Fibroblast of skin of scalp (primary cell): ENCODE measurements at regions not wholly inside any gene's neighbourhood (a gene's known extent, or its start where the extent isn't known, plus 50 kb on each side); places are given as distances from the start of the nearest gene placed in this dataset.
"Not testable (repeated sequence)": the region's sequence is repeated elsewhere in the genome, so short reads cannot be mapped to it uniquely, and the experiment has no call there.

Experiments used
- DNase-seq: peaks from one replicate; pipeline ENCODE4 v3.0.0-alpha.2; 2013

DNA sequence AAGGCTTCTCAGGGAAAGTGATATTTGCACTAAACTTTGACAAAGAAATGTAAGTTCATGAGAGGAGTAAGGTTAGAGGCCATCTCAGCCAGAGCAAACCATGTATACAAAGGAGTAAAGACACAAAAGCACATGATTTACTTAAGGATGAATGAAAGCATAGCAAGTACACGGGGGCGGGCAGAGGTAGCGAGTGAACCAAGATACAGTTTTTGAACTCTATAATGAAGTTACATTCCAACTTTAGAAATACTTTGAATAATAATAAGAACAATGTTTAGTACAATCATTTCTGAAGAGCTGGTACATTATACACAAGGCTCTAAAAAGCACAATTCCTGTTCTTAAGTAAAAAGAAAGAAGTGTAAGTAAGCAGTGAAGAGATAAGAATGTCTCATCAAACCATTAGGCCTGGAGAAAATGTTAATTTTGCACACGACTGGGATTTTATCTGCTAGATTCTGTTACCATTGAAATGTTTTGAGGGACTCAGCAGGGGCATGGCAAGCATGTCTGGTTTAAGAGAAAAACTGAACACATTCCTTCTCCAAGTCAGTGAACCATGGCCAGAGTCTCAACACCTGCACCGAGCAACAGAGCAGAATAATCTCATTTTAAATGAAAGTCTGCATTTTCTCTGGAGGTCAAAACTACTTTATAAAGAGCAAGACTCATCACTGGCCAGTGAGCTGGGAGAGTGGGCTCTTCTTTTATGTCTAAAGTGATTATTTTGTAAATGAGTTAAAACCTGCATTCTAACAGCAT lies 147.6 kb upstream of the TRPM3 start:
- DNase-seq = no peak

GRCh38 chr9:71263451-71263850 lies 142.0 kb upstream of the TRPM3 start:
- no peak for DNase-seq

DNA sequence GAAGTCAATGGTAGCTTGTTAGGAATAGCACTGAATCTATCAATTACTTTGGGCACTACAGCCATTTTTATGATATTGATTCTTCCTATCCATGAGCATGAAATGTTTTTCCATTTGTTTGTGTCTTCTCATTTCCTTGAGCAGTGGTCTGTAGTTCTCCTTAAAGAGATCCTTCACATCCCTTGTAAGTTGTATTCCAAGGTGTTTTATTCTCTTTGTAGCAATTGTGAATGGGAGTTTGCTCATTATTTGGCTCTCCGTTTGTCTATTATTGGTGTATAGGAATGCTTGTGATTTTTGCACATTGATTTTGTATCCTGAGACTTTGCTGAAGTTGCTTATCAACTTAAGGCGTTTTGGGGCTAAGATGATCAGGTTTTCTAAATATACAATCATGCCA lies 139.0 kb upstream of the TRPM3 start:
- DNase-seq = not testable (repeated sequence)

GRCh38 chr9:71254592-71255277 lies 133.3 kb upstream of the TRPM3 start:
- DNase-seq = no peak

GRCh38 chr9:71253011-71253410 lies 131.6 kb upstream of the TRPM3 start:
- peak; percentile 22 for DNase-seq

DNA sequence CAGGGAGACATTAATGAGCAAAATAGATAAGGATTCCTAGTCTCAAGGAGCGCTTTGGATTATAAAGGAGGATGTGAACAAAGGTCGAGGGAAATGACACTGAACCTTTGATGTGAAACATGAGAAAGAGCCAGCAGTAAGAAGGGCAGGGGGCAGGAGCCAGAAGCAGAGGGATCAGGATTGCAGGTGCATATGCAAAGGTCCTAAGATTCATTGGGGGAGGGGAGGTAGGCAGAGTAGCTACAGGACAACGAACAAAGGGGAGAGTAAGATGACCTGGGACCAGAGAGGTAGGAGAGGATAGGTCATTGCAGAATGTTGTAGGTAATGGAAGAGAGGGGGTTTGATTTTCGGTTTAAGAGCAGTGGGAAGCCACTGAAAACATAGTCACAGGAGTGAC lies 129.2 kb upstream of the TRPM3 start:
- DNase-seq = no peak

GRCh38 chr9:71249729-71250317 lies 128.4 kb upstream of the TRPM3 start:
- DNase-seq = peak; percentile 75

- DNase-seq = no peak
Measured at GRCh38 chr9:71245651-71246050, 124.2 kb upstream of the TRPM3 start.

DNA sequence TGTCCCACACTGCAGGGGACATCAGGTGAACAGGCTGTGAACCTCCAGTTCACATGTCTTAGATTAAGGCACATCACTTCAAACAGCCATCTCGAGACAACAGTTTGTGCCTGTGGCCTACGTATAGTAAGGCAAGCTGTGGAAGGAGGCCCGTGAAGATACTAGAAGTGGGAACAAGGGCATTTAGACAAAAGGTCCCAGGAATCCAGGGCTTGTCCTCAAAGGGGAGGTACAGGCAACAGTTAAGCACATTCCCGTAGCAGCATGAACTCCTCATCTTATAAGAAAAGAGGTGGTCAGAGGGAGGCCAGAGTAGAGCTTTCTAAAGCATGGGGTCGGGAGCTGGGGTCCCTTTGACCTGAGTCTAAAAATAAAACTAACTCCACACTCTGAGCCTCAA lies 122.5 kb upstream of the TRPM3 start:
- no peak for DNase-seq

DNA sequence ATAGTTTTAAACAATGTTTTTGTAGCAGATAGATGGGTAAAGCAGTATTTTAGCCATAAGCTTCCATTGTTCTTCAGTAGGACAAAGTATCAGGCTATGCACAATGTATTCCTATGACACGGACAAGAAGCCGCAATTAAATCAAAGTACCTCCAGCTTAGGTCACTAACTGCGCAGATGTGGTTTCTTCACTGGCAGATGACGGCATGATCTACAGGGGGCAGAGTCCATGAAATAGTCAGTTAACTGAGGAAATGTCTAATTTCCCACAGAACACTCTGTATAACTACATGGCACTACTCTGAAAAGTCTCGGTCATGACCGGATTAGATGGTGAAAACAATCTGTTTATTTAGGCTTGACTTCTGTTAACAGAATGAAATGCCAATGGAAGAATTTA lies 120.7 kb upstream of the TRPM3 start:
- no peak for DNase-seq

DNA sequence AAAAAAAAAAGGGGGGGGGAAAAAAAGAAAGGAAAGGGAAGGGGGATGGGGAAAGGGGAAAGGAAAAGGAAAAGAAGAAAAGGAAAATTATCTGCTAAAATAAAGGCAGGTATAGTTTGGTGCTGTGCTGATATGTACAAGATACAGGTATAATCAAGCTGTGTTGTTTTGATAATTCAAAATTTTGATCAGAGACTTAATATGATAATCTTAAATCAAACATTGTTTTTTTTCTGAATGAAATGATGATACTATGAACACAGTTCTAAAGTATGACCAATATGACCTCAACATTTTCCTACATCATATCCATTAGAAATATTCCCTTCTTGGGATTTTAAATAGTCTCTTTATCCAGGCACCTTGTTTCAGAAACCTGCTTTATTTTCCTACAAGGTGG lies 115.6 kb upstream of the TRPM3 start:
- no peak for DNase-seq

DNA sequence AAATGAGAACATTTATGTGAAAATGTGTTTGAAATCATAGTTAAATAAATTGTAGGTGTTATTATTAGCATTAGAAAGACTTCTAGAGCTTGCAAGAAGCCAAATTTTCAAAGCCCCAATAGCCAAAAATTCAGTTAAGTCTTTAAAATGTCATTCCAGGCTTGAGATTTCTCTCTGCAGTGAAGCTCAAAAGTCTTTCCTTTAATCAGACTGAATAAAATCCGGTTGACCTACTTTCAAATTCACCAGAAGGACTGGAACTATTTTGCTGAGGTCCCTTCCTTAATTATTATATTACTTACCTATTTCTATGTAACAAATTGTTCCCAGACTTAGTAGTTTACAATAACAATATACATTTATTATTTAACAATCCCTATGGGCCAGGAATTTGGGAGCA lies 112.2 kb upstream of the TRPM3 start:
- DNase-seq = no peak

DNA sequence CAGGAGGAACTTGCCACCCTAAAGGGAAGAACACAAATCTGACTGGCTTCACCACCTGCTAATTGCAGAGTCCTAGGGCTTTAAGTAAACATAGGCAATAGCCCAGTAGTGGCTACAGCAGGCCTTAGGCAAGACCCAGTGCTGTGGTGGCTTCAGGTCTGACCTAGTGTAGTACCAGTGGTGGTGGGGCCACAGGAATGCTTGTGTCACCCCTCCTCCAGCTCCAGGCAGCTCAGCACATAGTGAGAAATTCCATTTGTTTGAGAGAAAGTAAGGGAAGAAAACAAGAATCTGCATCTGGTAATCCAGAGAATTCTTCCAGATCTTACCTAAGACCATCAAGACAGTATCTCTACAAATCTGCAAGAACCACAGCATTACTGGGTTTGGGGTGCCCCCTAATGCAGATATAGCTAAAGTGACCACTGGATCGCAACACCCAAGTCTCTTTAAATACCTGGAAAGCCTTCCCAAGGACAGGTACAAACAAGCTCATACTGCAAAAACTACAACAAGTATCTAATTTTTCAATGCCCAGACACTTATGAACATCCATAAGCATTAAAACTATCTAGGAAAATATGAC lies 102.6 kb upstream of the TRPM3 start:
- DNase-seq = peak; percentile 48

DNA sequence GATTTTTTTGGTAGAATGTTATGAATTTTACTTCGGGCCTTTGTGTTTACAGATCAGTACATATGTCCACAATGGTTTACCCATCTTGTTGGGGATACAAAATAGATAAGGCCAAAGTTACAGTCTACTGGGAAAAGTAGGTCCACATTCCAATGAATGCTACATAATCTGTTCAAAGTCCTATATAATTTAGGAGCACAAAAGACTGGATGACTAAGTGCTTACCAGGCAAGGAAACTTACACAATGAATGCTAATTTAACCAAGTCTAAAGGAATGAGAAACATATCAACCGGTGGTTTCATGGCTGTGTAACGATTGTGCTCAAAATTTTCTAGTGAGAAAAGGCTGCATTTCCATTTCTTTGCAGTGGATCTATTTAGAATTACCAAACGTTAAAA lies 97.4 kb upstream of the TRPM3 start:
- peak; percentile 2 for DNase-seq

DNA sequence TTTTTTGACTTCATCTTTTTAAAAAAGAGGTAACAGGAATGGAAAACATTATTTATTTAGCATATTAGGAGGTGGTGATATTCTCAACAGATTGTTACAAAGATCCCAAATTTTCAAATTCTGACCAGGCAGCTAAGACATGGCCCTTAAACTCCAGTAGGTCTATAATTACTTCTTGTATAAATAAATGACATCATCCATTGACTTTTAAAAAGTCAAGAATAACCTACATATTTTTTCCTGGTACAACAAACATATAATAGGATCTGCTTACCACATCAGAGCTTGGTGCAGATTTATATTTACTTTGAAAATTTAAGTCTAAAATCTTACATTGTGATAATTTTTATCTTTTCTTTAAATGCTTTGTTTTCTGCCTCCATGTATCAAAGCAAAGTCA lies 92.2 kb upstream of the TRPM3 start:
- DNase-seq = no peak

DNA sequence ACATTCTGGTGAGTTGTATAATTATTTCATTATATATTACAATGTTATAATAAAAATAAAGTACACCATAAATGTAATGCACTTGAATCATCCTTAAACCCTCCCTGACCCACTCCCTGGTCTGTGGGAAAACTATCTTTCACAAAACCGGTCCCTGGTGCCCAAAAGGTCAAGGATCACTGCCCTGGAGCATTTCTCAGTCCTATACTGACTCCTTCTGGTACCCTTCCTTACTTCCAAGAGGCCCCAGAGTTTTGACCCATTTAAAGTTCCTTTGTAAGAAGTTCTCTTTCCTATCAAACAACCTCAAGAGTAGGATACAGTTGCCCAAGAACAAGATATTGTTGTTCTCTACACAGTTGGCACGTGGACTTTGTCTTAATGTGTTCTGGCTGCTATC lies 88.9 kb upstream of the TRPM3 start:
- no peak for DNase-seq

GRCh38 chr9:71209890-71210289 lies 88.5 kb upstream of the TRPM3 start:
- DNase-seq = no peak

DNA sequence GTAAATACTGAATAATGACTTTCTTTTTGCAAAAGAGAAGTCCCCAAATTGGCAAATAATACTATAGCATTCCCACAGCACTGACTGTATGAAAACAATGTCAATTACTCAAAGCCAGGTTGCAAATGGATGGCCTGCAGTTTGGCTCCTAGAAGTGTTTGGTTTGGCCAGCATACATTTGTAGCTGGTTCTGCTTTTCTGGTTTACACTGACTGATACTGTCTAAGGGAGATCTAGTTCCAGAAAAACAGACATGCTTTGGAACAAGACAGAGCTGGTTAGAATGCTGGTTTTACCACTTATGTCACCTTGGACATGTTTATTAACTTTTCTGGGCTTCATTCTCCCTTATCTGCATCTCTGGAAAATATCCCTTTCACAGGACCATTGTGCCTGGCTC lies 81.5 kb upstream of the TRPM3 start:
- DNase-seq = no peak

DNA sequence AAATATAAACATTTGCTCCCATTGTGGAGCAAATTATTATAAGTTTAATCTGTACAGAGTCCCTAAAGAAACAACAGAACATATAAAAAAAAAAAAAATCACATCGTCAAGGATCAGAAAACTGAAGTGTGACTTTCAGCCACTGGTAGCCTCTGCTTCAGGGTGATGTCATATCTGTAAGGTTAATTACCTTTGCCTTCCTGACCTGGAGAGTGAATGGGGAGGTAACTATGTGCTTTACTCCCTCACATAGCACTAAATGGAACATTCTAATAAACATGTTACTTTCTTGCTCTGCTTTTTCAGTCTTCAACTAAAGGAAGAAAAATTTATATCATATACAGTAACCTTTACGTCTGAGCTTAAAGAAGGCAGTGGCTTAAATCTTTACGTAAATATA lies 70.3 kb upstream of the TRPM3 start:
- no peak for DNase-seq

- DNase-seq = no peak
Measured at GRCh38 chr9:71183251-71183650, 61.8 kb upstream of the TRPM3 start.

DNA sequence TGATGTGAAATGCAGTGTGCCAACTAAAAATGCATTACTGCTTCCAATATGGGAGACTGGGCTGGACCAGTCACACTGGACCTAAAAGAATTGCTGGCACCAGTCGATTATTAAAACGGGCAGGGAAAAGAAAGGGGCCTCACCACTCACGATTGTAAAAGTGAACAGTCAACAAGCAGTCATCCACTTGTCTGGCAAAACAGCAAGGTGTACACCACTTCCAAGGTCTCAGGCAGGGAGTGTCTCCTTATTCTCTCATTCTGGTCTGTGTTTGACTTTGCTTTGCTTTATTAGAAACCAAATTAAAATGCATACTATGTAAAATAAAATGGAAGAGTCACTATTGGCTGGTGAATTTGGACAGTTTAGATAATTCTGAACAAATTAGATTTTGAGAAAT lies 57.8 kb upstream of the TRPM3 start:
- DNase-seq = no peak

GRCh38 chr9:71177901-71178300 lies 56.5 kb upstream of the TRPM3 start:
- DNase-seq = no peak

- no peak for DNase-seq
Measured at GRCh38 chr9:71171517-71171916, 50.1 kb upstream of the TRPM3 start.
